SK-N-MC (cell line): ENCODE measurements at regions not wholly inside any gene's neighbourhood (a gene's known extent, or its start where the extent isn't known, plus 50 kb on each side); places are given as distances from the start of the nearest gene placed in this dataset.

Experiments
- DNase-seq: peaks from one replicate; pipeline ENCODE4 v3.0.0-alpha.2; 2011; ENCODE audit warnings: low read depth, low spot score
- H3K27ac ChIP-seq: fragments of 200-600 bp; sonication (generic); 2 replicates; pipeline ENCODE4 v1.5.1; 2016; ENCODE audit warnings: mixed run types
- H3K36me3 ChIP-seq: fragments of 200-600 bp; sonication (generic); 2 replicates; pipeline ENCODE4 v1.6.1; 2017; ENCODE audit warnings: antibody characterized with exemption, low read length, mixed read lengths; ENCODE audit not compliant: insufficient read depth
- H3K4me3 ChIP-seq: fragments of 200-600 bp; sonication (generic); 2 replicates; pipeline ENCODE4 v1.5.1; 2016
- H3K9ac ChIP-seq: fragments of 200-600 bp; sonication (generic); 2 replicates; pipeline ENCODE4 v1.8.0; 2017; ENCODE audit warnings: mixed run types, mixed read lengths; ENCODE audit not compliant: insufficient read length
- H3K9me3 ChIP-seq: fragments of 200-600 bp; sonication (generic); 2 replicates; pipeline ENCODE4 v1.6.1; 2017; ENCODE audit warnings: low read depth, mild to moderate bottlenecking, antibody characterized with exemption, low read length, moderate library complexity, mixed read lengths
- EZH2 ChIP-seq: fragments of 200-600 bp; sonication (generic); IDR thresholded peaks from one replicate; pipeline ENCODE4 v1.6.1; 2017; ENCODE audit warnings: antibody characterized with exemption
- FOXP2 ChIP-seq: optimal IDR thresholded peaks from 2 replicates; pipeline ENCODE3; 2011; ENCODE audit warnings: mild to moderate bottlenecking, moderate library complexity; ENCODE audit not compliant: insufficient read depth; ENCODE audit errors: extremely low read length, control extremely low read depth
- POLR2AphosphoS5 ChIP-seq: IDR thresholded peaks from 2 replicates; pipeline ENCODE4 v1.6.1; 2012; ENCODE audit warnings: mild to moderate bottlenecking, low read depth, low read length, borderline replicate concordance

DNA sequence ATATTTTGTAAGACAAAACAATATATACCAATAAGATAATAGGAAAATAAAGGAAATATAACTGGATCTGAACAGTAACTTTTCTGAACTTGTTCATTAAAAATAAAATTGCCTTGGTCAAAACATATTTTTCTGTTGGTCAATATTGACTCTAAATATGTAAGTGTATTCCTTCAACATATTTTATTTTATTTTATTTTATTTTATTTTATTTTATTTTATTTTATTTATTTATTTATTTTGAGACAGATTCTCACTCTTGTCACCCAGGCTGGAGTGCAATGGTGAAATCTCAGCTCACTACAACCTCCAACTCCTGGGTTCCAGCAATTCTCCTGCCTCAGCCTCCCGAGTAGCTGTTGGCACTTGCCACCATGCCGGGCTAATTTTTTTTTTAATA, 571.0 kb downstream of the NR2F1-AS1 start:
- Histone ChIP-seq H3K9me3 (no peaks in the 10 kb centered on the region), H3K4me3 (no peak overlapping the region), H3K9ac (no peak overlapping the region), H3K27ac (no peak overlapping the region), H3K36me3 (no peaks in the 10 kb centered on the region)
- TF ChIP-seq POLR2AphosphoS5, result no peak
- no peak for TF ChIP-seq FOXP2
- DNase-seq, result no peak

DNA sequence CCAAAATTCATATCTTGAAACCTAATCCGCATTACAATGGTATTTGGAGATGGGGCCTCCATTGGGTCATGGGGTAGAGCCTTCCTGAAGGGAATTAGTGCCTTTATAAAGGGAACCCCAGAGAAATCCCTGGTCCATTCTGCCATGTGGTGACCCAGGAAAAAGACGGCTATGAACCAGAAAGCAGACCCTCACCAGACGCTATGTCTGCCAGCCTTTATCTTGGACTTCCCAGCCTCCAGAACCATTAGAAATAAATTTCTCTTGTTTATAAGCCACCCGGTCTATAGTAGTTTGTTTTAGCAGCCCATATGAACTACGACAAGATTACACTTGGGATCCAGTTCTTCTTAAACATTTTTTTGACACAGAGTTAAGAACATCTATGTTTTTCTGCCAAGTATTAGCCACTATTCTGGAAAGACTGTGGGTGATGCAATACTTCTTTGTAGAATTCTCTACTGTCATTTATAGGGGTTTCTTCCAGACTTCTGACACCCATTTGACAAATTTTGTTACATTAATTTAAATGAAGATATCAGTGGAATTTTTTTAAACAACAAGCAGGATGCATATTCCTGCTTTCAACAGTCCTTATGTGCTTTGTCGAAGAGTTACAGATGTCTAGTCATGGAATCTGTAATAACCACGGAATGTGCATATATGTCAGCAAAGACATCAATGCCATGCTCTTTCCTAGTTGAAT, 572.4 kb downstream of the NR2F1-AS1 start:
- no peak for DNase-seq
- no peak overlapping the region for H3K4me3 ChIP-seq

DNA sequence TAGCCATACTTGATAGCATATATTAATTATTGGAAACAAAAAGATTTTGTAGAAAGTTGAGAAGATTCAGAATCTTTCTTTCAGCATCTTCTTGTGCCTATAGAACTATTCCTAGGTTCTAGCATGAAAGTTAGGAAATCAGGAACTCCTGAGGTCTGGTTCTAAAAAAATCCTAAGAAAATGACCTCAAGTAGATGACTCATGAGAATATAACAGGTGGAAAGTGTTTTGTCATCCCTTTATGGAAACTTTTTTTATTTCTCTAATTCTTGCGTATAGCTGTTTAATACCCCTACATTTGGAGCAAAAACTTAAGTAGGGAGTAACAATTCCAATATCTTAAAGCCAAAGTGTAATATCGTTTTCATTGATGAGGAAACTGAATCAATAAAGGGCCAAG, 574.1 kb downstream of the NR2F1-AS1 start:
- TF ChIP-seq POLR2AphosphoS5, result no peak
- TF ChIP-seq FOXP2, result no peak
- TF ChIP-seq EZH2, result no peak
- DNase-seq, result no peak
- Histone ChIP-seq H3K27ac (no peak overlapping the region), H3K36me3 (no peaks in the 10 kb centered on the region), H3K9ac (no peak overlapping the region), H3K9me3 (no peaks in the 10 kb centered on the region), H3K4me3 (no peak overlapping the region)

More for the DNA sequence above, 572.4 kb downstream of the NR2F1-AS1 start:
- no peaks in the 10 kb centered on the region for H3K9me3 ChIP-seq
- no peak for TF ChIP-seq POLR2AphosphoS5
- TF ChIP-seq FOXP2, result no peak
- no peak for TF ChIP-seq EZH2
- H3K36me3 ChIP-seq, result no peaks in the 10 kb centered on the region
- no peak overlapping the region for H3K9ac ChIP-seq
- no peak overlapping the region for H3K27ac ChIP-seq

DNA sequence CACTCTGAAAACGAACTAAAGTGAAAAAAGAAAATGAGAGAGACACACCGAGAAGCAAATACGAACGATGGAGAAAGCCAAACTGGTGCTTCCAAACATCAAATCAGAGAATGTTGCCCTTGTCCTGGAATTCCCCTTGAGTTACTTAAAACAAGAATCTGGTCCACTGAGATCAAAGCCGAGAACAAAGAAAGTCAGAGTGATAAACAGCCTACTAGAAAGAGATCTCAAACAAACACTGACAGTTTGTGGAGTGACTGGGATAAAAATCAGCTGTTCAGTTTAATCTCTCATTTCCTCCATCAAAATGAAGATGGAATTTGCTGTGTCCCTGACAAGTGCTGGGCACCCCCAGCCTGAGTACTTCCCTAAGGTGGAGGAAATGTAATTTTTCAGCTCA, 582.6 kb downstream of the NR2F1-AS1 start:
- TF ChIP-seq EZH2, result no peak
- TF ChIP-seq POLR2AphosphoS5, result no peak
- no peak for TF ChIP-seq FOXP2
- Histone ChIP-seq H3K36me3 (no peaks in the 10 kb centered on the region), H3K4me3 (no peak overlapping the region)

DNA sequence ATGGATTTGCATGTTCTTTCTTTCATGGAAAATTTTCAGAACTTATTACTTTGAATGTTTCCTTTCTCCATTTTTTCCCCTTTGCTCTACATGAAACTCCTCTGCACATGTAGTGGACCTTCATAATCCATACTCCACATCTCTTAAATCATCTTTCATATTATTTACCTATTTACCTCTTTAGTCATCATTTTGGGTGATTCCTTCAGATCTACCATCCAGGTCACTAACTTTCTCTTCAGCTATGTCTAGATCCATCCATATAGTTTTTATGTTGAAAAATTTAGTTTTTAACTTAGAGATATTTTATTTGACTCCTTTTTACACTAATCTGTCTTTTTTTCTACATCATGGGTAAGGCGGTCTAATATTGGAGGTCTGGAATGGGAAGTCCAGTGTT, 586.6 kb downstream of the NR2F1-AS1 start:
- Histone ChIP-seq H3K4me3 (no peak overlapping the region), H3K9ac (no peak overlapping the region), H3K9me3 (no peaks in the 10 kb centered on the region), H3K27ac (no peak overlapping the region), H3K36me3 (no peaks in the 10 kb centered on the region)
- no peak for TF ChIP-seq FOXP2
- TF ChIP-seq POLR2AphosphoS5, result no peak
- no peak for TF ChIP-seq EZH2
- no peak for DNase-seq

More for the DNA sequence above, 582.6 kb downstream of the NR2F1-AS1 start:
- Histone ChIP-seq H3K9me3 (no peaks in the 10 kb centered on the region), H3K9ac (no peak overlapping the region), H3K27ac (no peak overlapping the region)
- no peak for DNase-seq

DNA sequence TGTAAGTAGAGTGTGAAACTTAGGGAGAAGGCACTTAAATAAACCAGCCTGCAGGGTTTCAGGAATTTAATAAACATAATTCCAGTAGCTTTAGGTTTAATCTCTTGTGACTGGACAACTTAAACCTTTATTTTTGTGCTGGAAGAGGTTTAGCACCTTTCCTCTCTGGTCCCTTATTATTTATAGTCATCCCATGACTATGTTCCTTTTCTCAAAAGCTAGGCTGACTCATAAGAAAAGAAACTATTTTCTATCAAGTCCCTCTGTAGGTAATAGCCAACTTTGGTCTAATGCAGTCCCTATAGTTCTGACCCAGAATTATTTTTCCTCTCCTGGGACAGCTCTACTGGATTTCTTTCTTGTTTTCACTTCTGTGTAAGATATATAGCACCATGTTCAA, 588.9 kb downstream of the NR2F1-AS1 start:
- Histone ChIP-seq H3K9ac (no peak overlapping the region), H3K4me3 (no peak overlapping the region), H3K9me3 (no peaks in the 10 kb centered on the region), H3K27ac (no peak overlapping the region), H3K36me3 (no peaks in the 10 kb centered on the region)
- TF ChIP-seq POLR2AphosphoS5 (no peak), EZH2 (no peak), FOXP2 (no peak)
- no peak for DNase-seq

DNA sequence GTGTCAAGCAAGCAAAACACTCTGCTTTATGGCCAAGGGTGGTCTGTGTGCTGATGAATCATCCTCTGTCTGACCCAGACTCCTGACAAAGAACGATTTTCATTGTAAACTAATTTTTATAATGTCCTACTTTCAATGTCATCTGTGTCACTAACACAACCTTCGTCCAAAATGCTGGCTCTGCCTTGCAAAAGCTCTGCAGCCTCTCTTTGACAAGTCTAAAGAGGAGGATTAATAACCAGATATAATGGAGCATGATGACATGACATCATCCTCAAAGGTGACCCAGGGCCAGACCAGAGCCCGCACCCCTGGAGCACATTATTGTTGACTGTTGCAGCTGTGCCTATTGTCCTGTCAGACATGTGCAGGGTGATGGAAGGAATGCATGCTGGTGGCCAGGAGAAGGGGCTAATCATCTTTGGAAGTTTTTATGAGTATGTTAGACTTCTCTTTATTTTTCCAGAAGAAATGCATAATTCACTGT, 589.4 kb downstream of the NR2F1-AS1 start:
- Histone ChIP-seq H3K4me3 (no peak overlapping the region), H3K36me3 (no peaks in the 10 kb centered on the region), H3K9ac (no peak overlapping the region), H3K9me3 (no peaks in the 10 kb centered on the region), H3K27ac (no peak overlapping the region)
- no peak for DNase-seq
- TF ChIP-seq FOXP2, result no peak
- no peak for TF ChIP-seq EZH2
- no peak for TF ChIP-seq POLR2AphosphoS5

DNA sequence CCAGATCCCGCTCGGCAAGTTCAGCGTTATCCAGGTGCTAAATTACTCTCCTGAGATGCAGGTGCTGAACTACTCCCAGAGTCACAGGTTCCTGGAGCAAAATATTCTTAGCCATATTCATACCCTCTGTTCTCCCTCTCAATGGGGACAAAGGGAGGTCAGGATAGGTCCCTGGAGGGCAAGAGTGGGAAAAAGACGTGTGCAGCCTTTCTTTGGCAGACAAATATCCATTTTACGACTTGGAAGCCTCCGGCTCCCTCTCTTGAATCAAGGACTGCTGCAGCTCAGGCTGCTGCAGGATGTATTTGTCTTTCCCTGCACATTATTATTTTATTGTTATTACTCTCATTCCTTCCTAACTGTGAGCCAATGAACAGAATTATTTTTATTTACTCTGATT, 590.2 kb downstream of the NR2F1-AS1 start:
- Histone ChIP-seq H3K27ac (no peak overlapping the region), H3K9ac (no peak overlapping the region), H3K4me3 (no peak overlapping the region), H3K36me3 (no peaks in the 10 kb centered on the region), H3K9me3 (no peaks in the 10 kb centered on the region)
- no peak for DNase-seq
- TF ChIP-seq POLR2AphosphoS5 (no peak), FOXP2 (no peak), EZH2 (no peak)

DNA sequence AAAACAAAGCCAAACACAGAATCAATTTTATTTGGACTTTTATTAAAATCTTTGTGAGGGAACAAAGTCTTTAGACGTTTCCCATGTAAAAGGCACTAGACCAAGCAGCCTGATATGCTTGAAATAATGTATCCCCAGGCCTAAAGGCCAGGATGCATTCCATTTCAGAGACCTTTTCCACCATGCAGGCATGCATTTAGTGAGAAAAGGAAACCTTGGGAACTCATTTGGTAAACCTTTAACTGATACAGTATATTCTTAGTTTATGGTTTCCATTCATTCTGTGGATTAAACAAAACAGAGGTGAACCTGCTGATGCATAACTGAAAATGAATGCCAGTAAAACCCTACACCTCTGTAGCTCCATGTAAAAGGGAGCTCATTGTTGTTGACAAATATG, 600.0 kb downstream of the NR2F1-AS1 start:
- Histone ChIP-seq H3K4me3 (no peak overlapping the region), H3K27ac (no peak overlapping the region), H3K36me3 (no peaks in the 10 kb centered on the region), H3K9me3 (no peaks in the 10 kb centered on the region), H3K9ac (no peak overlapping the region)
- DNase-seq, result no peak
- no peak for TF ChIP-seq FOXP2
- no peak for TF ChIP-seq POLR2AphosphoS5
- no peak for TF ChIP-seq EZH2
